ENCODE measurements at regions not wholly inside any gene's neighbourhood (a gene's known extent, or its start where the extent isn't known, plus 50 kb on each side); places are given as distances from the start of the nearest gene placed in this dataset.

- POLR2A ChIA-PET: no interaction called here
- TF ChIP-seq CTCF (IDR thresholded peaks at IDR 0.05): no peak
- Mint-ChIP-seq H3K27me3 (no peaks in the 10 kb centered on the region), H3K4me1 (no peaks in the 10 kb centered on the region), H3K9me3 (no peaks in the 10 kb centered on the region), H3K4me3 (no peak overlapping the region), H3K36me3 (ENCODE audit: low read depth) (no peaks in the 10 kb centered on the region), H3K27ac (no peak overlapping the region)
- ATAC-seq (ENCODE audit: low read depth): no peak
- intact Hi-C loops (cut with micrococcal nuclease): no loop called here
- CTCF ChIA-PET: no interaction called here
- DNase-seq: no peak
Observed at GRCh38 chr2:163375070-163375469, 360.7 kb downstream of the FIGN start.

- H3K4me3 Mint-ChIP-seq: no peak overlapping the region
- intact Hi-C loops (cut with micrococcal nuclease): no loop called here
- no peak for DNase-seq
- TF ChIP-seq CTCF (IDR thresholded peaks at IDR 0.05): no peak
- ChIA-PET POLR2A (no interaction called here), CTCF (no interaction called here)
- H3K9me3 Mint-ChIP-seq: no peaks in the 10 kb centered on the region
- no peaks in the 10 kb centered on the region for H3K27me3 Mint-ChIP-seq
- no peak overlapping the region for H3K27ac Mint-ChIP-seq
- no peaks in the 10 kb centered on the region for H3K4me1 Mint-ChIP-seq
- no peak for ATAC-seq (ENCODE audit: low read depth)
- H3K36me3 Mint-ChIP-seq (ENCODE audit: low read depth): no peaks in the 10 kb centered on the region
Observed at GRCh38 chr2:163374282-163374681, 361.5 kb downstream of the FIGN start.

- Mint-ChIP-seq H3K27me3 (no peaks in the 10 kb centered on the region), H3K9me3 (no peaks in the 10 kb centered on the region), H3K4me1 (no peaks in the 10 kb centered on the region), H3K4me3 (no peak overlapping the region), H3K36me3 (ENCODE audit: low read depth) (no peaks in the 10 kb centered on the region), H3K27ac (no peak overlapping the region)
- CTCF ChIA-PET: no interaction called here
- ATAC-seq (ENCODE audit: low read depth) (no peak), DNase-seq (no peak)
- intact Hi-C loops (cut with micrococcal nuclease): no loop called here
- POLR2A ChIA-PET: no interaction called here
- TF ChIP-seq CTCF (IDR thresholded peaks at IDR 0.05): no peak
Observed at GRCh38 chr2:163373496-163373895, 362.3 kb downstream of the FIGN start.

- no peaks in the 10 kb centered on the region for H3K36me3 Mint-ChIP-seq (ENCODE audit: low read depth)
- H3K4me3 Mint-ChIP-seq: no peak overlapping the region
- DNase-seq (no peak), ATAC-seq (ENCODE audit: low read depth) (no peak)
- H3K27me3 Mint-ChIP-seq: no peaks in the 10 kb centered on the region
- H3K27ac Mint-ChIP-seq: no peak overlapping the region
- TF ChIP-seq CTCF (IDR thresholded peaks at IDR 0.05): no peak
- no peaks in the 10 kb centered on the region for H3K9me3 Mint-ChIP-seq
- ChIA-PET CTCF (no interaction called here), POLR2A (no interaction called here)
- no peaks in the 10 kb centered on the region for H3K4me1 Mint-ChIP-seq
- intact Hi-C loops (cut with micrococcal nuclease): no loop called here
Observed at GRCh38 chr2:163370169-163370886, 365.5 kb downstream of the FIGN start.

GRCh38 chr2:163369111-163369510, 366.7 kb downstream of the FIGN start:
- Mint-ChIP-seq H3K27me3 (no peaks in the 10 kb centered on the region), H3K4me3 (no peak overlapping the region), H3K9me3 (peaks cover under 1% of the 10 kb centered on the region), H3K4me1 (no peaks in the 10 kb centered on the region), H3K27ac (no peak overlapping the region), H3K36me3 (ENCODE audit: low read depth) (no peaks in the 10 kb centered on the region)
- ATAC-seq (ENCODE audit: low read depth) (no peak), DNase-seq (no peak)
- CTCF ChIA-PET: no interaction called here
- intact Hi-C loops (cut with micrococcal nuclease): no loop called here
- POLR2A ChIA-PET: no interaction called here
- no peak for TF ChIP-seq CTCF (IDR thresholded peaks at IDR 0.05)

All from activated B cell treated with CpG ODN at 0.5 μM for 24 hours (primary cell).